NB4 (cell line): ENCODE measurements at regions not wholly inside any gene's neighbourhood (a gene's known extent, or its start where the extent isn't known, plus 50 kb on each side); places are given as distances from the start of the nearest gene placed in this dataset.

Experiments
- DNase-seq: peaks from one replicate; pipeline ENCODE4 v3.0.0; 2010; ENCODE audit warnings: low read depth
- H3K4me3 ChIP-seq: one replicate; pipeline ENCODE4 v1.5.1; 2011; ENCODE audit warnings: mild to moderate bottlenecking, low read depth, low read length, moderate library complexity
- MAX ChIP-seq: IDR thresholded peaks from 2 replicates; pipeline ENCODE4 v1.6.1; 2011; ENCODE audit warnings: low read depth, low read length
- MYC ChIP-seq: IDR thresholded peaks from 2 replicates; pipeline ENCODE4 v1.6.1; 2011; ENCODE audit warnings: low read depth, low read length
- POLR2A ChIP-seq: IDR thresholded peaks from 2 replicates; pipeline ENCODE4 v1.6.1; 2011; ENCODE audit warnings: mild to moderate bottlenecking; ENCODE audit not compliant: insufficient read length; ENCODE audit errors: extremely low read depth
- TF ChIP-seq, protein P1 (sequence below): IDR thresholded peaks from one replicate; pipeline ENCODE4 v1.5.1; 2012; ENCODE audit warnings: low read depth, low read length

DNA sequence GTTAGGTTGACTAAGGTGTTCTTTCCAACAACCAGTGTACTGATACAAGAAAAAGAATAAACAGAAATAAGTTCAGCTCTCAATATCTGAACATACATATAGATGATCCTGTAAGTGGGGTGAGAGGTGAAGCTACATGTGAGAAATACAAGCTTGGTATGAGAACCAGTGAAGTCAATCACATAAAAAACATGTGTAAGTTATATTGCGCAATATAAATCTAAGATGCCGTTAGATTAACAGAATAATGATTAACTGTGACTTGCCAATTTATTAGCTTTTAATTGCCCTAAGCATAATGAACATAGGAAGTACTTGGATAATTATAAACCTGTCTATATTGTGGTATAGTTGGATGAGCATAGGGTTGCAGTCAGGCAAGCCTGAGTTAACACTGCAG lies 1597.1 kb upstream of the GOT2 start:
- DNase-seq = no peak
- H3K4me3 ChIP-seq = no peak overlapping the region
- TF ChIP-seq, protein P1, sequence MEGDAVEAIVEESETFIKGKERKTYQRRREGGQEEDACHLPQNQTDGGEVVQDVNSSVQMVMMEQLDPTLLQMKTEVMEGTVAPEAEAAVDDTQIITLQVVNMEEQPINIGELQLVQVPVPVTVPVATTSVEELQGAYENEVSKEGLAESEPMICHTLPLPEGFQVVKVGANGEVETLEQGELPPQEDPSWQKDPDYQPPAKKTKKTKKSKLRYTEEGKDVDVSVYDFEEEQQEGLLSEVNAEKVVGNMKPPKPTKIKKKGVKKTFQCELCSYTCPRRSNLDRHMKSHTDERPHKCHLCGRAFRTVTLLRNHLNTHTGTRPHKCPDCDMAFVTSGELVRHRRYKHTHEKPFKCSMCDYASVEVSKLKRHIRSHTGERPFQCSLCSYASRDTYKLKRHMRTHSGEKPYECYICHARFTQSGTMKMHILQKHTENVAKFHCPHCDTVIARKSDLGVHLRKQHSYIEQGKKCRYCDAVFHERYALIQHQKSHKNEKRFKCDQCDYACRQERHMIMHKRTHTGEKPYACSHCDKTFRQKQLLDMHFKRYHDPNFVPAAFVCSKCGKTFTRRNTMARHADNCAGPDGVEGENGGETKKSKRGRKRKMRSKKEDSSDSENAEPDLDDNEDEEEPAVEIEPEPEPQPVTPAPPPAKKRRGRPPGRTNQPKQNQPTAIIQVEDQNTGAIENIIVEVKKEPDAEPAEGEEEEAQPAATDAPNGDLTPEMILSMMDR = no peak
- TF ChIP-seq POLR2A (no peak), MAX (no peak), MYC (no peak)

GRCh38 chr16:60329108-60329507 lies 1595.0 kb upstream of the GOT2 start:
- H3K4me3 ChIP-seq = no peak overlapping the region
- TF ChIP-seq POLR2A (no peak), MAX (no peak), MYC (no peak)
- TF ChIP-seq, protein P1 = no peak
- DNase-seq = no peak

DNA sequence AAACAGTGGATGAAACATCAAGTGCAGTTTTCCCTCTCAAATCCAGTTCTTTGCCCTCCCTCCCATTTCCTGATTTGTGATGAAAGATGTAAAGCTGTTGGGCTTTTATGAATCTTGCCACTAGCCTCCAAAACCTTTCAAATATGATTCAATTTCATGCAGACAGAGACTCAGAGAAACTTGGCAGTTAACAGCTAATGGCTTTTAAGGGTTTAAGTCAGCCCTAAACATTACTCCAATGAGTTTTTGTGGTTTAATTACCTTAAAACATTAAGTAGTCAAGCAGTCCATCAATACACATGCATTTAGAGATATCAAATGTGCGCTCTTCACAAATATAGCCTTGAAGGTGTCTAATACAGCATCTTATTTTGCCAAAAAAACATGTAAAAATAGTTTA lies 1594.0 kb upstream of the GOT2 start:
- DNase-seq = no peak
- TF ChIP-seq, protein P1 = no peak
- TF ChIP-seq MAX (no peak), POLR2A (no peak), MYC (no peak)
- no peak overlapping the region for H3K4me3 ChIP-seq

GRCh38 chr16:60318486-60318885 lies 1584.4 kb upstream of the GOT2 start:
- H3K4me3 ChIP-seq = no peak overlapping the region
- no peak for DNase-seq
- TF ChIP-seq POLR2A = no peak

GRCh38 chr16:60310846-60311445 lies 1576.8 kb upstream of the GOT2 start:
- no peak for DNase-seq
- TF ChIP-seq MAX (no peak), POLR2A (no peak), MYC (no peak)
- TF ChIP-seq, protein P1 = no peak
- H3K4me3 ChIP-seq = no peak overlapping the region

DNA sequence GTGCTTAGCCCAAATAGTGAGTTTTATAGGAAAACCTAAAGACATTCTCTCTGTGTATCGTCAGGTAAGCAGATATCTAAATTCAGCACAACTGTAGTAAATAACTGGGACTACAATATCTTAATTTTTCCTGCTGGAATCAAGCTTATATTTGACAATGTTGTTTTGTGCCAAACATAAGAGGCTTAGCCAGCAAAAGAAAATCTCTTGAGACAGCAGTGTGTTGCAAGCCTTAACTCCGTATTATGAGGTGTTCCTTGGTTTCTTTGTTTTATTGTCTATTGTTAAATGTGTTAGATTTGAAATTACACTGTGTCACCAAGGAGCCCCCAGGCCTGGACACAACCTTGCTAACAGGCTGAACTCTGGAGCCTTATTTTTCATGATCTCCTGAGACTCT lies 1570.6 kb upstream of the GOT2 start:
- no peak for DNase-seq
- TF ChIP-seq MYC (no peak), POLR2A (no peak), MAX (no peak)
- TF ChIP-seq, protein P1 = no peak
- no peak overlapping the region for H3K4me3 ChIP-seq
